Spleen (tissue), 11 donors: ENCODE measurements at regions not wholly inside any gene's neighbourhood (a gene's known extent, or its start where the extent isn't known, plus 50 kb on each side); places are given as distances from the start of the nearest gene placed in this dataset.
"Not testable (repeated sequence)": the region's sequence is repeated elsewhere in the genome, so short reads cannot be mapped to it uniquely, and the experiment has no call there.

Source experiments
- DNase-seq: peaks from one replicate; pipeline ENCODE4 v3.0.0-alpha.2; 2020
- H3K27ac ChIP-seq, 8 donors: fragments of 200-600 bp; sonication (generic) in 7 of 8; 1 replicate in 4 of 8; 2 replicates in 4 of 8; pipeline versions ENCODE4 v1.5.0 to v1.8.0; 2016 to 2021; ENCODE audit warnings: inconsistent platforms in 4 of 8, mild to moderate bottlenecking in 4 of 8, moderate library complexity in 1 of 8
- H3K27me3 ChIP-seq, 7 donors: fragments of 200-600 bp; sonication (generic) in 6 of 7; replicated peaks in 1 of 7; 1 replicate in 4 of 7; 2 replicates in 3 of 7; pipeline versions ENCODE4 v1.5.0 to v1.8.0; 2016 to 2021; ENCODE audit warnings: inconsistent platforms in 3 of 7, mild to moderate bottlenecking in 1 of 7
- H3K36me3 ChIP-seq, 6 donors: fragments of 200-600 bp; sonication (generic) in 5 of 6; 1 replicate in 4 of 6; 2 replicates in 2 of 6; pipeline versions ENCODE4 v1.5.0 to v1.8.0; 2016 to 2021; ENCODE audit warnings: inconsistent platforms in 2 of 6
- H3K4me1 ChIP-seq, 6 donors: fragments of 200-600 bp; sonication (generic) in 5 of 6; 1 replicate in 3 of 6; 2 replicates in 3 of 6; pipeline versions ENCODE4 v1.5.0 to v1.8.0; 2016 to 2021; ENCODE audit warnings: inconsistent platforms in 3 of 6
- H3K4me3 ChIP-seq, 8 donors: fragments of 200-600 bp; sonication (generic) in 7 of 8; 1 replicate in 4 of 8; 2 replicates in 4 of 8; pipeline versions ENCODE4 v1.5.0 to v1.8.0; 2016 to 2021; ENCODE audit warnings: inconsistent platforms in 4 of 8, mild to moderate bottlenecking in 4 of 8, moderate library complexity in 2 of 8
- H3K9me3 ChIP-seq, 8 donors: fragments of 200-600 bp; sonication (generic) in 7 of 8; 1 replicate in 4 of 8; 2 replicates in 4 of 8; pipeline versions ENCODE4 v1.5.0 to v1.8.0; 2016 to 2021; ENCODE audit warnings: inconsistent platforms in 4 of 8
- CTCF ChIP-seq, 11 experiments: fragments of 200-600 bp in 7 of 11; fragments of 450-650 bp in 4 of 11; sonication (generic) in 4 of 11; IDR thresholded peaks in 8 of 11; conservative IDR thresholded peaks in 3 of 11; 1 replicate in 7 of 11; 2 replicates in 4 of 11; pipeline versions ENCODE4 v1.4.0 to v1.8.0; 2016 to 2021; ENCODE audit warnings: antibody characterized with exemption in 11 of 11, inconsistent platforms in 4 of 11, mild to moderate bottlenecking in 1 of 11
- POLR2A ChIP-seq, 3 donors: fragments of 450-650 bp; IDR thresholded peaks; one replicate each; pipeline ENCODE4 v1.5.1; 2017; ENCODE audit warnings: antibody characterized with exemption in 3 of 3, mild to moderate bottlenecking in 1 of 3
- POLR2AphosphoS5 ChIP-seq, 3 donors: sonication (generic); formaldehyde crosslinking; IDR thresholded peaks; one replicate each; pipeline ENCODE4 v1.5.1; 2017; ENCODE audit warnings: antibody characterized with exemption in 3 of 3
- WGBS, 5 donors: extraction: QIAGEN DNeasy Blood & Tissue Kit in 3 of 5; methylation state at CpG; one replicate each; pipeline versions ENCODE4 v1.1.5 to v1.1.7; 2013 to 2018; 5-methylcytosine and 5-hydroxymethylcytosine counted together
- intact Hi-C: fragments of 100-400 bp; cut with DNase I; formaldehyde crosslinking; loops from one replicate; pipeline ENCODE4 v1.15.0; 2023; ENCODE audit warnings: low total_unique reads
- donor health status: healthy with polysubstance abuse.
- donor health status: DM: no; HTN: no; CAD: no; lungs with moderate emphysema.
- donor health status: DM: no; HTN: no; CAD: no.
- donor health status: Bipolar disorder and iron deficiency.
- donor health status: healthy.
- donor health status: DM: no; HTN: no; CAD: no.
- donor health status: DM: yes; HTN: yes; CAD: no.

- WGBS, 5 donors = 76 to 97% (median 84%) methylated on average over 1 of the region's 1 CpG
- intact Hi-C loops = no loop called here
- H3K27me3 ChIP-seq = no peaks in the 10 kb centered on the region
- no peak overlapping the region for H3K27ac ChIP-seq
- H3K36me3 ChIP-seq = no peaks in the 10 kb centered on the region
- no peak overlapping the region for H3K4me3 ChIP-seq
- no peaks in the 10 kb centered on the region for H3K9me3 ChIP-seq
- no peak for DNase-seq
- H3K4me1 ChIP-seq = no peaks in the 10 kb centered on the region
- TF ChIP-seq CTCF (IDR thresholded peaks at IDR 0.05 in 8 of 11, conservative IDR thresholded peaks at IDR 0.05 in 3 of 11) = no peak
- no peak for TF ChIP-seq POLR2AphosphoS5 (IDR thresholded peaks at IDR 0.05)
- no peak for TF ChIP-seq POLR2A (IDR thresholded peaks at IDR 0.05)
Observed at GRCh38 chr13:60244381-60244780, 80.7 kb upstream of the DIAPH3 start.

GRCh38 chr13:60251419-60251818 lies 87.7 kb upstream of the DIAPH3 start:
- H3K4me1 ChIP-seq, intact Hi-C loops, H3K27me3 ChIP-seq, H3K27ac ChIP-seq, H3K36me3 ChIP-seq, DNase-seq, H3K9me3 ChIP-seq, H3K4me3 ChIP-seq: not testable (repeated sequence)
- 82 to 93% (median 86%) methylated on average over 6 to 10 of the region's 10 CpGs for WGBS, 5 donors

- Histone ChIP-seq H3K36me3 (no peaks in the 10 kb centered on the region), H3K4me3 (no peak overlapping the region), H3K27me3 (peaks cover 0 to 6% (median 0%) of the 10 kb centered on the region in 7 donors), H3K4me1 (no peaks in the 10 kb centered on the region), H3K27ac (no peak overlapping the region), H3K9me3 (peaks cover 0 to 17% (median 6%) of the 10 kb centered on the region in 8 donors)
- no peak for DNase-seq
- TF ChIP-seq POLR2A (IDR thresholded peaks at IDR 0.05) (no peak), CTCF (IDR thresholded peaks at IDR 0.05 in 8 of 11, conservative IDR thresholded peaks at IDR 0.05 in 3 of 11) (no peak), POLR2AphosphoS5 (IDR thresholded peaks at IDR 0.05) (no peak)
- WGBS, 5 donors = 66 to 80% (median 71%) methylated on average over 11 of the region's 11 CpGs
- intact Hi-C loops = no loop called here
Observed at GRCh38 chr13:60258349-60258748, 94.6 kb upstream of the DIAPH3 start.

- no peaks in the 10 kb centered on the region for H3K36me3 ChIP-seq
- 63 to 72% (median 69%) methylated on average over 4 of the region's 4 CpGs for WGBS, 5 donors
- DNase-seq = no peak
- H3K27me3 ChIP-seq = peaks cover 0 to 6% (median 0%) of the 10 kb centered on the region in 7 donors
- H3K27ac ChIP-seq = no peak overlapping the region
- intact Hi-C loops = no loop called here
- no peaks in the 10 kb centered on the region for H3K4me1 ChIP-seq
- no peak overlapping the region for H3K4me3 ChIP-seq
- TF ChIP-seq CTCF (IDR thresholded peaks at IDR 0.05 in 8 of 11, conservative IDR thresholded peaks at IDR 0.05 in 3 of 11) = no peak
- TF ChIP-seq POLR2AphosphoS5 (IDR thresholded peaks at IDR 0.05) = no peak
- no peak for TF ChIP-seq POLR2A (IDR thresholded peaks at IDR 0.05)
- peaks cover 0 to 17% (median 7%) of the 10 kb centered on the region in 8 donors for H3K9me3 ChIP-seq
Observed at GRCh38 chr13:60260440-60260839, 96.7 kb upstream of the DIAPH3 start.
